ENCODE measurements at regions not wholly inside any gene's neighbourhood (a gene's known extent, or its start where the extent isn't known, plus 50 kb on each side); places are given as distances from the start of the nearest gene placed in this dataset.
A peak's percentile ranks its signal among the peaks of the same experiment; 100 is the strongest.
"Not testable (repeated sequence)": the region's sequence is repeated elsewhere in the genome, so short reads cannot be mapped to it uniquely, and the experiment has no call there.

DNA sequence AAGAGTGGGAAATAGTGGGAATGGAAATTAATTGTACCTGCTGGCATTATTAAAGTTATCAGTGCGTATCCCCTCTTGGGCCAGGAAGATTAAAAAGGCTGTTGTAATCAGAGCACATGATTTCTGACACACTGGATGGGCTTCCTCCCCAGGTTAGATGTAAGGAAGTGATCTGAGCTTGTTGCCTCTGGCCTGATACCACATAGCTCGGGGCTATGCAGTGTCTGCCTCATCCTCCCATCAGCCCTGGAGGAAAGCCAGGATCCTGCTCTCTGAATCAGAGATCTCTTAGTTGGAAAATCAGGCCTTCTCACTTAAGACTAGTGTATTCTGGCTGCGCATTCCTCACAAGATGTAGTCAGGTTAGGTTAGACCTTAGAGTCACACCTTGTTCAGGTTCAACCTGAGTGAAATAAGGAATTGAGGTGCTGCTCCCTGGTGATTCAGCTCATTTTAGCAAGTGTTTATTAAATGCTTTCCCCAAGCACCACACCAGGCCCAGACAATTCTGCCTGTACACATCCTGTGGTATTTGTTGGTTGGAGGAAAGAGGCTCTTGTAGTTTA lies 108.2 kb upstream of the IKBKE start:
- not testable (repeated sequence) for DNase-seq (ENCODE audit: low read depth)

DNA sequence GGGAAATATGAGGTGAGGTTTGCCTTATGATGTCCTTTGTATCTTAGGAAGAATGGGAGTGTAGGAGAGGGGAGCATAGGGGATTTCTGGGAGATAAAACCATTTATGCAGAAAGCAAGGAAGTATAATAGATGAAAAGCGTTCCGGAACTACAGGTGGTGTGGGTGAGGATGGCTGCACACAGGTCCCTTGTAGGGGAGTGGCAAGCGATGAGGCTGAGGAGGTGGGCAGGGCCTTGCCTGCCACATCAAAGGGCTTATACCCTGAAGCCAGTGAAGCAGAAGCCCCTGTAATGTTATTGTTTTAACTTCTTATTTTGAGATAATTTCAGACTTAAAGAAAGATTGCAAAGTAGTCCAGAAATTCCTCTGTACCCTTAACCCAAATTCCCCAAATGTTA lies 107.3 kb upstream of the IKBKE start:
- not testable (repeated sequence) for DNase-seq (ENCODE audit: low read depth)

DNA sequence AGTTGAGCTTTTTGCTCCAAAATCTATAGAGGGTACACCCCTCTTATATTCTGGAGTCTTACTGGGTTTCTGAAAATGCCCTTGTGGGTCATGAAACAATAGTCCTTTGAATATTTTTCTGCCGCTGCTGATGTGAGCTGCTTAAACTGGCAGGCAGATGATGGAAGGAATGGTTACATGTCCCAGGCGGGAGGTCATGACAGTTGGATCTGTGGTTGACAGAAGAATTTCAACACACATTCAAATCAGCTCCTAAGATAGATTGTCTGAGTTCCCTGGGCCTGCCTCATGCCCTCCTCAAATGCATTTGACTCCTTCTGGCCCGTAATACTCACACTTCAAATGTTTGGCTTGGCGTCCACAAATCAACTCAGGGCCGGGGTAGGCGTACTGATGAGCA lies 105.0 kb upstream of the IKBKE start:
- DNase-seq (ENCODE audit: low read depth) = peak; percentile 21

DNA sequence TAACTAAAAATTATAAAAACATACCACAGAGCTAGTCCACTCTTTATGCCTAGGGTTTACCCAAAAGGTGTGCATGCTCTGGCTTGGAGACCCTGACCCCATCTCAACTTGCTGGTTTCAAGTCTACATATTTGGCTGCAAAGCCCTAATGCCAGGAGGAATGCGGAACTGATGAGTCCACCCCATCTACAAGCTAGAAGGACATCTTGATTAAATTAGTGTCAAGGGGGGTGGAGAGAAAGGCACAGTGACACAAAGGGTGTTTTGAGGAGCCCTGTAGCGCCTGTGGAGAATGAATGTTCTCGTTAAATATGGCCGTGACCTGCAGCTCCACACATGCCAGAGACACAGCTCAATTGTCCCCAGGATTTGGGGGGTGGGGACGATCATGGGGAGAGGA lies 104.1 kb upstream of the IKBKE start:
- not testable (repeated sequence) for DNase-seq (ENCODE audit: low read depth)

DNA sequence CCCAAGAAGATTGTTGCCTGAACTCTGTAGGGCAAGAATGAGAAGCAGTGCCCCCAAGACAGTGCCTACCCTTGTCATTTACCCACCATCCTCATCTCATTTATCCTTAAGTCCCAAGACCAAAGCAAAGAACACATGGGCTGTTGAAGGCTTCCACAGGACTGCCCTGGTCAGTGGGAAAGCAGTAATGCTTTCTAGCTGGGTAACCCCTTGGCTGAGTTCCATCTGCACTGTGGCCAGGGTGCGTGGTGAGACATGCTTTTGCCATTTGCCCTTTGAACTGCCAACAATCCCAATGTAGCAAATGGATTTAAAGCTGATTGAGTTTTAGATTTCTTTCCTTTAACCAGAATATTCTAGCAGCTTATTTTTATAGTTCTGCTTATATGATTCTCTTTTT lies 103.5 kb upstream of the IKBKE start:
- not testable (repeated sequence) for DNase-seq (ENCODE audit: low read depth)

DNA sequence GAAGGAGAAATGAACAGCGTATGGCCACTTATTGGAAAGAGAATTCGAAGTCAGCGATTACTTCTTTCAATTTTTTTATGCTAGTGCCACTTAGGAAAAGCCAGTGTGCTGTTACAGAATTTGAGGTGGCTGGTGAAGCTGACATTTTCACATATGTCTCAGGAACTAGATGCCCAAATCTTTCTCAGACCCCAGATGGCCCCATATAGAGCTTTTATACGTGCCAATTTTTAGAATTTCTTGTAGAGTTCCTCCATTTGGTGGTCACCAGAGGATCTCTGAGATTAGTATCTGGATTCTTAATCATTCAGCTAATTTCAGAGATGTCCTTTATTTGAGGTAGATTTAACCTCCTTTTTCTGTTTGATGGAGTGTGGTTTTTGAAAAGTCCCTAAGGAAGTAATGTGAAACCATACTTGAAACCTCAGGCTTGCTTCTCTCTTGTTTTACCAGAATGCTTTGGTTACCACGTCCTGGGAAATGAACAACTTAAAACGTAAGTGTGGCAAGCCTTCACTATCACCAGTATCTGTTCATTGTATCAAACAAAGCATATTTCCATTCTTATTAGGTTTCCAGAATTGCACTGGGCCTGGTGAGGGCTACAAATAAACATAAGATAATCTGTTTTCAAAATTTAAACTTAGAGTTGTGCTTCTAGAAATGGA lies 102.2 kb upstream of the IKBKE start:
- DNase-seq (ENCODE audit: low read depth) = not testable (repeated sequence)

DNA sequence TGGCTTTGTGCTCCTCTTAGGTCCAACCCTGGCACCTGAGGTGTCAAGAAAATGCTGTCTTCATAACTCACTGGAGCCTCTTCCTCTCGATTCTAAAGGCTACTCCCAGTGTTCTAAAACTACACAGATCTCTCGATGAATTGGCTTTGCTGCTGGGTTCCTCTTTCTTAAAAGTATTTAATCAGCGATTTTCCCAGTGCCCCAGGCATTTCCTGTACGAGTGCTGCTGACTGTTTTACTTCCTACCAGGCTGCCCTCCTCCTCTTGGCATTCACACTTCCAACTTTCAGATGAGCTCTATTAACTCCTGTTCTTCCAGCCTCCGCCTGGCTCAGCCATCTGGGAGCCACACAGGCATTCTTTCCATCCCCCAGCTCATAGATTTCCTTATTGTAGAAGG lies 95.6 kb upstream of the IKBKE start:
- not testable (repeated sequence) for DNase-seq (ENCODE audit: low read depth)

DNA sequence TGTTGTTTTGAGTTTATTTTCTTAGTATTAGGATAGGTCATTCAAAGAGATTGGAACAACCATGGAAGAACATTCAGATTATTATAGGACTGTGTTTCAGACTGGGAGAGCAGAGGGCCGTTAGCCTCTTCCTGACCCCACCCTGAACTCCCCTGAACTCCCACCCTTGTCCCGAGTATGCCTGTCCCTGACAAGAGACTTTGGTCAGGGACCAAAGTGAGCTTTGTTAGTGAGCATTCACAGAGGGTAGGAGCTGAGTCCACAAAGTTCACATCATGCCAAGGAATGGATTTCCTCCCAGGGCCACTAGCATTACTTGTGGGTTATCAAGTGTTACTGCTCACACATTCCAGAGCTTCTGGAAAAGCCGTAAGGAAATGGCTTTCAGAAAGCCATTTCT lies 94.7 kb upstream of the IKBKE start:
- DNase-seq (ENCODE audit: low read depth) = peak; percentile 19

DNA sequence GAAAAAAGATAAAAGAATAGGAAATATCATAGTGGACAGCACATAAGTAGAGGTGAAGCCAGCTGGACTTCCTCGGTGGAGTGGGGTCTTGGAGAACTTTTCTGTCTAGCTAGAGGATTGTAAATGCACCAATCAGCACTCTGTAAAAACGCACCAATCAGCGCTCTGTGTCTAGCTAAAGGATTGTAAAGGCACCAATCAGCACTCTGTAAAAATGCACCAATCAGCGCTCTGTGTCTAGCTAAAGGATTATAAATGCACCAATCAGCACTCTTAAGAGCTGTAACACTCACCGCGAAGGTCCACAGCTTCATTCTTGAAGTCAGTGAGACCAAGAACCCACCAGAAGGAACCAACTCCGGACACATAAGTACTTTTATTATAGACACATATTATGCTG lies 91.8 kb upstream of the IKBKE start:
- not testable (repeated sequence) for DNase-seq (ENCODE audit: low read depth)

DNA sequence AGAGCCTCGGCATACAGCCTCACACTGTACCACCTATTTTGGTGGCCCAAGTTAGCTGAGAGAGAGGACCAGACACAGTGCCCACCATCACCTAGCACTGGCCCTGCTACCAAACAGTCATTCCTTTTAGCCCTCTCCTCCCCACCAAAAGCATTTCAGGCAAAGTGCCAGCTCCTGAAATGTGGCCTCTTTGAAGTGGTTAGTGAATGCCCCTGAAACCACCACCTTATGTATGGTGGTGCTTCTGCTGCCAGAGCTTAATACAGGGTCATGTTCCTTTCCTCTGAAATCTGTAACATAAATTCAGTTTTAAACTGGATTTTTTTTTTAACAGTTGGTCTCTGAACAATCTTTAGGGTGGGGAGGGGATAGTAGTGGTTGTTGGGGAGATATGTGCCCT lies 91.0 kb upstream of the IKBKE start:
- not testable (repeated sequence) for DNase-seq (ENCODE audit: low read depth)

DNA sequence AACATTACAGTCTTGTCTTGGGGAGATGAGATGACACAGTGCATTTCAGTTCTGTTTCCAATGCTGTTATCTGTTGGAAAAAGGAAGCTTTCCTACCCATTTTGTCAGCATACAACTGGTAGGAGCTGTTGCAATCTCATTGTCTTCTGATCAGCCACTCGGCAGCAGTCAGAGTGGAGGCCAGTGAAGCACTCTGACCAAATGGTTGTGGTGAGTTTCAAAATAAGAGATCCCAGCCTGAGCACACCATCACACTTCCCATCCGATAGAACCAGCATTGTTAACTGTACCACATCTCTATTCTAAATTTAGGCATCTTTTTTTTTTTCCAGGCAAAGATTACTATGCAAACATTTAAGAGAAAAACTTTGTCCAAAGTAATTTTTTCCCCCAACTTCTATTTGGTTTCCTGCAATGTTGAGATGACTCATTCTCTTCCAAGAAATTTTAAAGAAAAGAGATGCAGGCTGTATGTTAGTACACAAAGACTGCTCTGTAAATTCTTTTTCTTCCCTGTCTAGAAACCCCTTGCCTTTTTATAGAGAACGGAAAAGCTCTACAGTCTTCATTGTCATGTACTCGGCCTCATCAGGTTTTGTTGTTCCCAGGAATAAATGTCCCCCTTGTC lies 90.0 kb upstream of the IKBKE start:
- peak; percentile 59 for DNase-seq (ENCODE audit: low read depth)

DNA sequence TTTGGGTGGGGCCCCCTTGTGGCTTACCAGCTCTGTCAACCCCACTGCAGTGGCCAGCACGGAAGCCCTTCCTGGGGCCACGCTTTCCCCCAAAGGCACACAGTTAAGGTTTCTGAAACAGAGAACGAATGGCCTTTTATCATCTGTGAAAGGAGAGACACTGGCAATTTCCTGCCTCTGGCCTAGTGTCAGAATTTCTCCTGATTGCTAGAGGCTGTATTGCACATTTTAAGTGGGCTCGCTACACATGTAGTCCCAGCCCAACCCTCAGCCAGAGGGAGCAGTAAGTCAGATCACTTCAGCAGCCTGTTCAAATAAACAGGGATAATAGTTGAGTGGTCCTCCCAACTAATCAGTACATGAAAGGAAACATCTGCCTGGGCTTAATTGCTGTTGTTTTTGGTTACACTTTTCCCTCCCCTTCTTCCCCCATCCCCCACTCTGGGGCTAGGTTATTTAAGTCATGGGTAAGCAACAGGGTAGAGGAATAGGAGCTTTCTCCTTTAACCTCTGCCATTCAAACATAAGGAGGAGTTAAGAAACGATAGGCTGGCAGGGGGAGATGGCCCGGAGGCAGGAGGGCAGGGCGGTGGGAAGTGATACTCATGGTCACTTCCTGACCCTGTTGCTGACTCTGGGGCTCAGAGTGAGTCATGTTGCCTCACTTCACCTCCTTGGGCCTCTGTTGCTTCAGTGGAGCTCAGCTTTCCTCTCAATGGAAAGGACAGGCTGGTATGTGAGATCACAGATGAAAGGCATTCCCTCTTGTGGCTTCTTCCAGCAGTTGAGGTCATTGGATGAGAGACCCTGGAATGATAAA lies 89.3 kb upstream of the IKBKE start:
- peak; percentile 2 for DNase-seq (ENCODE audit: low read depth)

DNA sequence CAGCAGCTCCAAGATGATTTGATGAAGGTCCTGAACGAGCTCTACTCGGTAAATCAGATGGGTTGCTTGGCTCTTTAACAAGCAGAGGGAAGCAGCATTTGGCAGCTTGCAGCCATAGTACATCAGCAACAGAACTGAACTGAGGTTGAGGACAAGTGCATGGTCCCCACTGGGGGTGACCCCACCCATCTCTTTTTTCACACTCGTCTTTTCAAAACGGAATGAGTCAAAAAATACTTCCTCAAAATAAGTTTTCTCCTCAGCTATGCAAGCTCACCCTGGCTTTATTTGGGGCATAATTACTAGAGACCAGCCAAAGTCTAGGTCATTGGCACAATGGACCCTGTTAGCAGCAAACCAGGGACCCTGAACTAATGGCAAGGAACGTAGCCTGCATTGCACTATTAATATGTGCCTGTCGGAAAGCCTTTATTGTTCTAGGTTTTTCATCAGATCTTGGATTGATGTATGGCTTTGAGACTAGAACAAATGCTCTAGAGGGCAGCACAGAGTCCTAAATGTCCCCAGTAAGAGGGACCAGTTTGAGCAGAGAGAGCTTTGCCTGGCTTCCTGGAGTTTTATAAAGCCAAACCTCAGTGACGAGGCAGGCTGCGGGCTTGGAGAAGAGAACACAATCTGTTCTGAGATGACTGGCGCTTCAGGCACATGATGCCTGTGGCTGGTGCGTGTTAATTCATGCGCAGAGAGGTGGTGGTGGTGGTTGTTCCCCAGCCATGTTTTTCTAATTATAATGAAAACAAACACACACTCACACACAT lies 86.1 kb upstream of the IKBKE start:
- DNase-seq (ENCODE audit: low read depth) = peak; percentile 56

DNA sequence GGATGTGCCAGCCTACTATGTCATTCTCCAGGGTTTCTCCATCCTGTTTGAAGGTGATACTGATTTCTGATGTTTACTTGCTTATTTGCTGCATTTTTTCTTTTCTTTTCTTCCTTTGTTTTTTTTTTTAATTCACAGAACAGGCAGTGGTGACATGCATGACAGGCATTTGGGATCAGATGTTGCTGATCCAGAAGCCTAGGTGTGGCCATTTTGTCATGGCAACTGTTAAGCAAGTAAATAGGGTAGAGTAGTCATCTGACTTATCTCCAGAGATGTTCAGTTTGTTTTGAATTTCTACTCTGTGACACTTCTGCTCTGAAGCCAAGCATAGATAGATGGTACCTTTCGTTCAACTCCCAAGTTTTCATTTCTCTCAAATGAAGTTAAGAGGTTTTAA lies 85.4 kb upstream of the IKBKE start:
- DNase-seq (ENCODE audit: low read depth) = not testable (repeated sequence)

DNA sequence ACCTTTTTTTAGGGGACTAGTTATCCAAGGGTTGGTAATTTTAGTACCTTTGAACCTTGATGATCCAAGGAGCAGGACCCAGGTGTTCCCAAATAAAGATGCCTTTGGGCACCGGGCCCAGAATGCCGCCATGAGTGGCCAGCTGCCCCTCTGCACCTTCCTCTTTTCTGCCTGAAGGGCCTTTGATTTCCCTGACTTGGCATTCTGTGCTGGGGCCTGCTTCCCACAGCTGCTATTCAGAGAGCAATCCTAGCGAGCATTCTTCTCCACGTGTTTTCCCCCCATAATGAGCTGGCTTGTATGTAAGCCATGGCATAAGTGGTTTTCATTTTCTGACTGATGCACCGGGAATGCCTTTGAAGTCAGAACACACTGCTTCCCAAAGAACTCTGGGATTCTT lies 82.6 kb upstream of the IKBKE start:
- not testable (repeated sequence) for DNase-seq (ENCODE audit: low read depth)

DNA sequence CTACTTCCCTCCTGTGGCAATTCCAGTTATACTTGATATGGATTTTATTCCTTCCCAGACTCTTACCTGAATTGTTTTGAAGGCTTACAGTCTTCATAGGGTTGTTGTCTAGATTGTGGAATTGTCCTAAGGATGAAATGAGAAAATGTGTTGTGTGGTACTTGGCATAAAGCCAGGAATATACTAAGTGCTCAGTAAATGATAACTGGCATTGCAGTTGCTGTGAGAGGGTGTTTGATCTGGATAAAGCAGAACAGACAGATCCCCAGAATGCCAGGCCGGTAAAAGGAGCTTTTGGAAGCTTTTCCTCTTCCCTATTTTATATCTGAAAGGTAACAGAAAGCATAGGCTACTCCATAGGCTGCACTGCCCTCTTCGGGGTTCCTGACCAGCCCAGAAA lies 78.4 kb upstream of the IKBKE start:
- not testable (repeated sequence) for DNase-seq (ENCODE audit: low read depth)

DNA sequence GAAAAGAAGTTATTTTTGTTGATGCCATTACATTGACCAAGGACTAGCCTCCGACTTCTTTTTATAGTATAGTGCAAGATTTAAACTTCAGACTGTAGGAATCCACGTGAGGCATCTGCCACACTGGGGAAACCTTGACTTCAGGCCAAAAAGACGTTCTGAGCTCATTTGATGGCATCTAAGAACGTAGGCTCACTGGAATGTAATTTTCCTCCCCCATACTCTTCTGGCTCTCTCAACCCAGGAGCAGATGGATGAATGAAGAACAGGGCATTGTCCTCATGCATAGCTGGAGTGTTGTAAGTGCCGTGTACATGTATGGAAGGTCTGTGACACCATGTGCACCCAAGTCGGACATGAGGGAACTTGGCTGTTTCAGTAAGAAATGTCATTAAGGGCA lies 72.8 kb upstream of the IKBKE start:
- not testable (repeated sequence) for DNase-seq (ENCODE audit: low read depth)

DNA sequence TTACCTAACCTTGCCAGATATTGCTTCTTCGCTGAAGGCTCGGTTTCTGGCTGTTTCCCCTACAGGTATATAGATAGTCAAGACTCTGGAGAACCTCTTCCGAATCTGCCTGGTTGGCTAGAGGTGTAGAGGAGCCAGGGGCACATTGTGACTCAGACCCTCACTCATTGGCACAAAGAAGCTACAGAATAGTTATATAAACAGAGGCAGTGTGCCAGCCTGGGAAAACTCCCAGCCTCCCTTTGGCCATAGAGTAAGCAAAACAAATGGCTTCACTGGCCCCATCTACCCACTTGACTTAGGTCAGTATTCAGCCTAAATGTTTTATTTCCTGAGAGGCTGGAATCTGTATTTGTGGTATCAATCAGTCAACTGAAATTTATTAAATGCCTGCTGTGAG lies 72.0 kb upstream of the IKBKE start:
- not testable (repeated sequence) for DNase-seq (ENCODE audit: low read depth)

DNA sequence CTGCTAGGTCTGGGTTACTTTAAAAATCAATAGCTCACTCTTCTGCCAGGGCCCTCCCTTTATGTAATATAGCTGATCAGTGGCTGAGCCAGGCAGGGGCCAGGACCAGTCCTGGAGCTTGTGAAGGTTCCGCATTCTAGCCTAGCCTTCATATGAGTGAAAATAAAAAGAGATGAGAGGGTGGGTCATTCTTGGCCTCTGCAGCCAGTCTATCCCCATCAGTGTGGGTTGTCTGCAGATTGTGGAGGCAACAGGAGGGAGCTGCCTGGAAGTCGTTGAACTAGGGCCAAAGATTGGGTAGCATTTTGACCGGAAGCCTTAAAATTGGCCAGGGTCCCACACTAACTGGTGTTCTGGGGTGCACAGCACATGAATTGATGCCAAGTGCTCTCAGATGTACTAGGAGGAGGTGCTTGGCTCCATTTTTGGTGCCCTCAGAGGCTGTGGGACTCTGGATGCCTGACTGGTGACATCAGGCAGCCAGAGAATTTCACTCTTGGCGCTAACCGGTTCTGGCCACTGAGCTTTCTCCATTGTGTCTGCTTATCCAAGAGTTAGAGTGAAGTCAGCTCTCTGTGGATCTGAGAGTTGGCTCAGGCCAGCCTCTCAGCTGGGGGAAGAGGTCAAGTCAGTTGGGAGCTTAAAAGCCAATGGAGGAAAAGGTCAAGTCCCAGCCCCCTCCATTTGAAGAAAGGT lies 66.5 kb upstream of the IKBKE start:
- DNase-seq (ENCODE audit: low read depth) = not testable (repeated sequence)

DNA sequence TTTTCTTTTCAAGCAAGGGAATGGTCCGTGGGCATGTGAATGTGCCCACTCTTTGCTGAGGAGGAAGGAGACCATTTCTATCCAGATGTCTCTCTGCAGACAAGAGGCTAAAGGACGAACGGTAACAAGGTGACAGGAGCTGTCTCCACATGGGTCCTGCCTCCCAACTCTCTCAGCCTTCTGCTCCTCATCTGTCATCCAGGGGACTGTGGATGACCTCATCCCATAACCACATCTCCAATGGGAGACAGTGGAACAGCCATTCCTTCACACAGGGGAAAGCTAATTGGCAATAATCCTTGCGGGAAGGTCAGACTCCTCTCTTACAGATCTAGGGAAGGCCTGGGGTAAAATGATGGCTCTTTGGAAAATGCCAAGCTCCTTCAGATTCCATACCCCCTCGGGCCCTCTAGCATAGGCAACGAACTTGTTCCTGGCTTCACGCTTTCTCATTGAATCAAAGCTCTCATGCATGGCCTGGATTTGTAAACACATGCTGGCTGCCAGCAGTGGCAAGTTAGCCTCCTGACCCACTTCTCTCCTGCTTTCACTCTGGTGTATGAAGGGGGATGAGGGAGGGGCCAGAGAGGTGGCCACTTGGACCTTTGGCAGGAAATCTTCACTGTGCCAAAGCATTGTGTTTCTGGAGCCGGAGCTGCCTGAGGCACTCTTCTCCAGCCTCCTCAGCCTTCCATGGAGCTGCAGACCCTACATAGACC lies 65.8 kb upstream of the IKBKE start:
- not testable (repeated sequence) for DNase-seq (ENCODE audit: low read depth)

Measured in renal cortical epithelial cell (primary cell).